IMR-90 (cell line): ENCODE measurements at regions not wholly inside any gene's neighbourhood (a gene's known extent, or its start where the extent isn't known, plus 50 kb on each side); places are given as distances from the start of the nearest gene placed in this dataset.

Experiments used
- BHLHE40 ChIP-seq: fragments of 150-350 bp; IDR thresholded peaks from 2 replicates; pipeline ENCODE4 v1.6.1; 2016; ENCODE audit warnings: mild to moderate bottlenecking, low read depth, low read length
- FOS ChIP-seq: fragments of 150-350 bp; IDR thresholded peaks from 2 replicates; pipeline ENCODE4 v1.6.1; 2016; ENCODE audit warnings: low read depth, low read length
- POLR2A ChIP-seq: IDR thresholded peaks from 2 replicates; pipeline ENCODE4 v1.6.1; 2012; ENCODE audit warnings: mild to moderate bottlenecking, low read depth, low read length
- RAD21 ChIP-seq: IDR thresholded peaks from 2 replicates; pipeline ENCODE4 v1.6.1; 2012; ENCODE audit warnings: low read length, improper control_type of control experiment
- RCOR1 ChIP-seq: IDR thresholded peaks from 2 replicates; pipeline ENCODE4 v1.6.1; 2012; ENCODE audit warnings: mild to moderate bottlenecking, low read length, improper control_type of control experiment; ENCODE audit not compliant: insufficient replicate concordance
- SMC3 ChIP-seq: fragments of 150-350 bp; IDR thresholded peaks from 2 replicates; pipeline ENCODE4 v1.6.1; 2016; ENCODE audit warnings: low read depth, mild to moderate bottlenecking, antibody characterized with exemption, low read length, moderate library complexity
- TF ChIP-seq, protein P1 (sequence below): conservative IDR thresholded peaks from 2 replicates; pipeline ENCODE4 v1.5.1; 2012; ENCODE audit warnings: mild to moderate bottlenecking, low read depth, low read length, improper control_type of control experiment

DNA sequence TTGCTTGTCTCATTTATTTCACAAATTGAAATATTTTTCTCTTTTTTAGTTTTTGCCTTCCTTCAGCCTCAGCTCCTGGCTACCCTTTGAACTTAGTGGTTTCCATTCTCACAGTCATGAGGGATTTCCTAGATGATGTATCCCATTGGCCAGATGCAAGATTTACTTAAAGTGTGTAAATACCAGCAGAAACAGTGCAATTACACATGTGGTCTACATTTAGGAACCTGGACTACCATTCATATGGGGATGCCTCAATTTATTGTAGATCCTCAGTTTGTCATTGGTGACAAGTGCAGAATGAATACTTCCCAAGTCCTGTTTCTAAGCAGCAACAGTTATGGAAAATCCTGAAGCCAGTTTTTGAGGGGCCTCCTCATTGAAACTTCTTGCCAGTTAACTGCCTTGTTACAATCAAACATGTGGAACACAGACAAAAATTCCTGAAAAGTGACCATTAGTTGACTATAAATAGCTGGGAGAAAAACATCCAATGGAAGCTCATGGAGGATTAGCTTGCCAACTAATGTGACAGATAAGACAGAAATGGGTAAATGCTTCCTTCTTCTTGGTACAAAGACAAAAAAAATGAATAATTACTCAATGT lies 113.6 kb upstream of the FER start:
- TF ChIP-seq, protein P1, sequence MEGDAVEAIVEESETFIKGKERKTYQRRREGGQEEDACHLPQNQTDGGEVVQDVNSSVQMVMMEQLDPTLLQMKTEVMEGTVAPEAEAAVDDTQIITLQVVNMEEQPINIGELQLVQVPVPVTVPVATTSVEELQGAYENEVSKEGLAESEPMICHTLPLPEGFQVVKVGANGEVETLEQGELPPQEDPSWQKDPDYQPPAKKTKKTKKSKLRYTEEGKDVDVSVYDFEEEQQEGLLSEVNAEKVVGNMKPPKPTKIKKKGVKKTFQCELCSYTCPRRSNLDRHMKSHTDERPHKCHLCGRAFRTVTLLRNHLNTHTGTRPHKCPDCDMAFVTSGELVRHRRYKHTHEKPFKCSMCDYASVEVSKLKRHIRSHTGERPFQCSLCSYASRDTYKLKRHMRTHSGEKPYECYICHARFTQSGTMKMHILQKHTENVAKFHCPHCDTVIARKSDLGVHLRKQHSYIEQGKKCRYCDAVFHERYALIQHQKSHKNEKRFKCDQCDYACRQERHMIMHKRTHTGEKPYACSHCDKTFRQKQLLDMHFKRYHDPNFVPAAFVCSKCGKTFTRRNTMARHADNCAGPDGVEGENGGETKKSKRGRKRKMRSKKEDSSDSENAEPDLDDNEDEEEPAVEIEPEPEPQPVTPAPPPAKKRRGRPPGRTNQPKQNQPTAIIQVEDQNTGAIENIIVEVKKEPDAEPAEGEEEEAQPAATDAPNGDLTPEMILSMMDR, result no peak
- TF ChIP-seq SMC3 (no peak), POLR2A (no peak), RAD21 (no peak), FOS (no peak), RCOR1 (no peak), BHLHE40 (no peak)
